Osteoblast (primary cell): ENCODE measurements at regions not wholly inside any gene's neighbourhood (a gene's known extent, or its start where the extent isn't known, plus 50 kb on each side); places are given as distances from the start of the nearest gene placed in this dataset.

Source experiments
- DNase-seq: peaks from one replicate; pipeline ENCODE4 v3.0.0; 2011; ENCODE audit warnings: low spot score, mixed read lengths; ENCODE audit not compliant: insufficient read length; ENCODE audit errors: missing footprints
- H2AFZ ChIP-seq: 2 replicates; pipeline ENCODE4 v1.6.0; 2011; ENCODE audit warnings: mild to moderate bottlenecking, low read length
- H3K27ac ChIP-seq: 2 replicates; pipeline ENCODE4 v1.5.1; 2011; ENCODE audit warnings: mild to moderate bottlenecking, low read depth, low read length, moderate library complexity
- H3K27me3 ChIP-seq: 2 replicates; pipeline ENCODE4 v1.6.0; 2012; ENCODE audit warnings: mild to moderate bottlenecking, control low read depth, inconsistent platforms, low read length, moderate library complexity; ENCODE audit not compliant: insufficient read depth
- H3K36me3 ChIP-seq: 2 replicates; pipeline ENCODE4 v1.5.1; 2011; ENCODE audit warnings: mild to moderate bottlenecking, low read length, control low read depth, moderate library complexity; ENCODE audit not compliant: insufficient read depth
- H3K4me1 ChIP-seq: 2 replicates; pipeline ENCODE4 v1.5.1; 2011; ENCODE audit warnings: mild to moderate bottlenecking, low read length, control low read depth, moderate library complexity; ENCODE audit not compliant: insufficient read depth
- H3K4me2 ChIP-seq: 2 replicates; pipeline ENCODE4 v1.6.0; 2011; ENCODE audit warnings: mild to moderate bottlenecking, low read length; ENCODE audit not compliant: insufficient read depth
- H3K4me3 ChIP-seq: fragments of 200-600 bp; sonication (generic); 3 replicates; pipeline ENCODE4 v1.5.1; 2012; ENCODE audit warnings: mild to moderate bottlenecking, low read length, inconsistent platforms; ENCODE audit not compliant: insufficient read depth
- H3K79me2 ChIP-seq: 2 replicates; pipeline ENCODE4 v1.6.0; 2012; ENCODE audit warnings: mild to moderate bottlenecking, low read length, control low read depth, inconsistent platforms; ENCODE audit not compliant: insufficient read depth
- H3K9me3 ChIP-seq: 2 replicates; pipeline ENCODE4 v1.5.1; 2011; ENCODE audit warnings: low read depth, low read length, control low read depth
- H4K20me1 ChIP-seq: 2 replicates; pipeline ENCODE4 v1.6.0; 2012; ENCODE audit warnings: mild to moderate bottlenecking, low read length, control low read depth; ENCODE audit not compliant: insufficient read depth
- TF ChIP-seq, protein P1 (sequence below): IDR thresholded peaks from 2 replicates; pipeline ENCODE4 v1.5.1; 2011; ENCODE audit warnings: mild to moderate bottlenecking, low read depth, low read length, moderate library complexity; ENCODE audit errors: extremely low read depth

DNA sequence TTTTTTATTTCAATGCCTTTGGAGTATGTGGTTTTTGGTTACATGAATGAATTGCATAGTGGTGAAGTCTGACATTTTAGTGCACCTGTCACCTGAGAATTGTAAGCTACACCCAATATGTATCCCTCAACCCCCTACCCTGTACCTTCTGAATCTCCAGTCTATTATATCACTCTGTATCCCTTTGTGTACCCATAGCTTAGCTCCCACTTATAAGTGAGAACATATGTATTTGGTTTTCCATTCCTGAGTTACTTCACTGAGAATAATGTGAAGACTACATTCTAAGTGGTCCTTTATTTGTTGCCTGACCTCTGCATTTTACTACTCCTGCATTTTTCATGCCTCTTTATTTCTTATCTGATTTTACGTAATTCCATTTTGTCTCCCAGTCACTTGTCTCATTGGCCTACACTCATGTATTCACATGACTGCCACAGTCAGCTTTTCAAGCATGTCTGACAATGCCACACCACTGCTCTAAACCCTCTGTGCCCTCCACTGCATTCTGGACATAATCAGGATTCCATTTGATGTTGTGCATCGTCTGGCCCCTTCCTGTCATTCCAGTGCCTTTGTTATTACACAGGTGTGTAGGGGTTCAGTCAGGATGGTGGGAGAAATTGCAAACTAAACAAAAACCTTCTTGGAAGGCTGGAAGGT, 1325.5 kb downstream of the XPNPEP1 start:
- H2AFZ ChIP-seq: no peak overlapping the region
- DNase-seq: no peak
- H3K9me3 ChIP-seq: no peaks in the 10 kb centered on the region
- no peak overlapping the region for H3K4me2 ChIP-seq
- H3K4me1 ChIP-seq: no peaks in the 10 kb centered on the region
- TF ChIP-seq, protein P1, sequence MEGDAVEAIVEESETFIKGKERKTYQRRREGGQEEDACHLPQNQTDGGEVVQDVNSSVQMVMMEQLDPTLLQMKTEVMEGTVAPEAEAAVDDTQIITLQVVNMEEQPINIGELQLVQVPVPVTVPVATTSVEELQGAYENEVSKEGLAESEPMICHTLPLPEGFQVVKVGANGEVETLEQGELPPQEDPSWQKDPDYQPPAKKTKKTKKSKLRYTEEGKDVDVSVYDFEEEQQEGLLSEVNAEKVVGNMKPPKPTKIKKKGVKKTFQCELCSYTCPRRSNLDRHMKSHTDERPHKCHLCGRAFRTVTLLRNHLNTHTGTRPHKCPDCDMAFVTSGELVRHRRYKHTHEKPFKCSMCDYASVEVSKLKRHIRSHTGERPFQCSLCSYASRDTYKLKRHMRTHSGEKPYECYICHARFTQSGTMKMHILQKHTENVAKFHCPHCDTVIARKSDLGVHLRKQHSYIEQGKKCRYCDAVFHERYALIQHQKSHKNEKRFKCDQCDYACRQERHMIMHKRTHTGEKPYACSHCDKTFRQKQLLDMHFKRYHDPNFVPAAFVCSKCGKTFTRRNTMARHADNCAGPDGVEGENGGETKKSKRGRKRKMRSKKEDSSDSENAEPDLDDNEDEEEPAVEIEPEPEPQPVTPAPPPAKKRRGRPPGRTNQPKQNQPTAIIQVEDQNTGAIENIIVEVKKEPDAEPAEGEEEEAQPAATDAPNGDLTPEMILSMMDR: no peak
- no peaks in the 10 kb centered on the region for H3K79me2 ChIP-seq
- H3K36me3 ChIP-seq: no peaks in the 10 kb centered on the region
- H3K27ac ChIP-seq: no peak overlapping the region
- no peaks in the 10 kb centered on the region for H4K20me1 ChIP-seq
- no peaks in the 10 kb centered on the region for H3K27me3 ChIP-seq
- no peak overlapping the region for H3K4me3 ChIP-seq

DNA sequence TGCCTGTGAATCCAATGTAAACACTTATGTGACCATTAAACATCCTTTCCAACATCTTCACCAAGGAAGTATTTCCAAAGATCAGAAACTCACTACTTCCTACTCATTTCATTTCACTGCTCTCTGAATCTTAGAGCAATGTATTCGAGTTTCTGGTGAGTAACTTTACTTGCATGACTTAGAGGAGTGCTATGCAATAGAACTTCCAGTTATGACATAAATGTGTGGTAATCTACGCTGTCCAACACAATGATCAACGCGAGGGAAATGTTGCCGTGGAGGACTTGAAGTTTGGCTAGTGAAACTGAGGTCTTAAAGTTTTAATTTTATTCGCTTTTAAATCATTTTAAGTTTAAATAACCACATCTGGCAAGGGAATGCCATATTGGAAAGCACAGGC, 1326.3 kb downstream of the XPNPEP1 start:
- H3K79me2 ChIP-seq: no peaks in the 10 kb centered on the region
- no peak overlapping the region for H3K4me2 ChIP-seq
- no peak for DNase-seq
- H3K36me3 ChIP-seq: no peaks in the 10 kb centered on the region
- H3K9me3 ChIP-seq: no peaks in the 10 kb centered on the region
- TF ChIP-seq, protein P1: no peak
- H3K27me3 ChIP-seq: no peaks in the 10 kb centered on the region
- H2AFZ ChIP-seq: no peak overlapping the region
- H3K4me3 ChIP-seq: no peak overlapping the region
- no peaks in the 10 kb centered on the region for H4K20me1 ChIP-seq
- no peaks in the 10 kb centered on the region for H3K4me1 ChIP-seq
- no peak overlapping the region for H3K27ac ChIP-seq

DNA sequence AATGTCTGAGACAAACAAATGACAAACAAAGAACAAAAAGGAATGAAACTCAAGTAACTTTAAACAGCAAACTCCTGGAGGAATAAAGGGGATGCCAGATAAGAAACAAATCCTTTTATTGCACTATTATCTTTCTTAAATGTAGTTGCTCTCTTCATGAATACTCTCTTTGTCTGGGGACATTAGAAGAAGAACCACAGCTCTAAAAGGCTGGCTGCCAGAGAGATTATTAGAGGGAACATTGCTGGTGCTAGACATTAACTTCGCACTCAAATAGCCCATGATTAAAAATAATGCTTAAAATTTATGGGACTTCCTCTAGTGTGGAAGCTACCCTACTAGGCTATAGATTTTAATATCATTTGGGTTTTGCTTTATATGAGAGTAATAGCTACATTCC, 1330.4 kb downstream of the XPNPEP1 start:
- H3K9me3 ChIP-seq: no peaks in the 10 kb centered on the region
- H3K4me1 ChIP-seq: no peaks in the 10 kb centered on the region
- TF ChIP-seq, protein P1: no peak
- no peak overlapping the region for H3K4me3 ChIP-seq
- H3K27me3 ChIP-seq: no peaks in the 10 kb centered on the region
- H3K79me2 ChIP-seq: no peaks in the 10 kb centered on the region
- no peaks in the 10 kb centered on the region for H3K36me3 ChIP-seq
- H3K27ac ChIP-seq: no peak overlapping the region
- no peak overlapping the region for H3K4me2 ChIP-seq
- H2AFZ ChIP-seq: no peak overlapping the region
- no peaks in the 10 kb centered on the region for H4K20me1 ChIP-seq
- no peak for DNase-seq

DNA sequence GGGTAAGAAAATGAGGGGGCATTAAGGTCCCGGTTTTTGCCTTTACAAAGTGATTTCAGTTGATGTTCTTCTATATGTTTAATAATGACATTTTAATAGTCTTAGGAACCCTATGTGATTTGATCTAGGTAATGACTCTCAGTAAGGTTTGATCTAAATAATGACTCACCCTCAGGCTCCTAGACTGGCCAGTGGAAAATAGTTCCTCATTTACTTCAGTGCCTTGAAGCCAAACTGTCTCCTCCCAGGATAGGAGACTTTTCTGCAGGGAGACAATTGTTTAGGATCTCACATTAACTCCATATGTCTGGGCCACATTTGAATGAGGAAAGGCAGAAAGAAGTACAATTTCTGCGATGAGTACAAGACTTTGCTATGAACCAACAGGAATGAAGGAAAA, 1331.9 kb downstream of the XPNPEP1 start:
- no peak overlapping the region for H2AFZ ChIP-seq

More for the DNA sequence above, 1331.9 kb downstream of the XPNPEP1 start:
- Histone ChIP-seq H3K79me2 (no peaks in the 10 kb centered on the region), H3K9me3 (no peaks in the 10 kb centered on the region), H3K4me1 (no peaks in the 10 kb centered on the region), H3K27me3 (no peaks in the 10 kb centered on the region), H3K27ac (no peak overlapping the region), H3K36me3 (no peaks in the 10 kb centered on the region), H3K4me2 (no peak overlapping the region), H3K4me3 (no peak overlapping the region), H4K20me1 (no peaks in the 10 kb centered on the region)
- TF ChIP-seq, protein P1: no peak
- DNase-seq: no peak
